ENCODE measurements at regions not wholly inside any gene's neighbourhood (a gene's known extent, or its start where the extent isn't known, plus 50 kb on each side); places are given as distances from the start of the nearest gene placed in this dataset.

- DNase-seq (ENCODE audit: low spot score) = no peak
These were observed 623.4 kb downstream of the CDH26 start for GRCh38 chr20:60581606-60582115.

- DNase-seq (ENCODE audit: low spot score) = no peak
These were observed 625.5 kb downstream of the CDH26 start for GRCh38 chr20:60583741-60584140.

- no peak for DNase-seq (ENCODE audit: low spot score)
These were observed 626.0 kb downstream of the CDH26 start for GRCh38 chr20:60584221-60584620.

- no peak for DNase-seq (ENCODE audit: low spot score)
These were observed 627.4 kb downstream of the CDH26 start for GRCh38 chr20:60585651-60586050.

GRCh38 chr20:60586269-60587050 is 628.2 kb downstream of the CDH26 start:
- DNase-seq (ENCODE audit: low spot score) = no peak

GRCh38 chr20:60587986-60588385 is 629.8 kb downstream of the CDH26 start:
- no peak for DNase-seq (ENCODE audit: low spot score)

GRCh38 chr20:60589623-60590022 is 631.4 kb downstream of the CDH26 start:
- no peak for DNase-seq (ENCODE audit: low spot score)

- no peak for DNase-seq (ENCODE audit: low spot score)
These were observed 633.1 kb downstream of the CDH26 start for GRCh38 chr20:60591172-60591799.

- DNase-seq (ENCODE audit: low spot score) = no peak
These were observed 640.3 kb downstream of the CDH26 start for GRCh38 chr20:60598528-60598927.

GRCh38 chr20:60599381-60599780 is 641.2 kb downstream of the CDH26 start:
- DNase-seq (ENCODE audit: low spot score) = no peak

GRCh38 chr20:60600036-60600435 is 641.8 kb downstream of the CDH26 start:
- DNase-seq (ENCODE audit: low spot score) = no peak

- DNase-seq (ENCODE audit: low spot score) = no peak
These were observed 628.0 kb upstream of the CDH4 start for GRCh38 chr20:60624066-60624465.

GRCh38 chr20:60627751-60628565 is 624.1 kb upstream of the CDH4 start:
- no peak for DNase-seq (ENCODE audit: low spot score)

GRCh38 chr20:60628749-60629148 is 623.3 kb upstream of the CDH4 start:
- DNase-seq (ENCODE audit: low spot score) = no peak

- DNase-seq (ENCODE audit: low spot score) = no peak
These were observed 622.9 kb upstream of the CDH4 start for GRCh38 chr20:60629206-60629605.

GRCh38 chr20:60630609-60631008 is 621.5 kb upstream of the CDH4 start:
- DNase-seq (ENCODE audit: low spot score) = no peak

GRCh38 chr20:60631585-60632287 is 620.3 kb upstream of the CDH4 start:
- DNase-seq (ENCODE audit: low spot score) = no peak

- DNase-seq (ENCODE audit: low spot score) = no peak
These were observed 619.4 kb upstream of the CDH4 start for GRCh38 chr20:60632391-60633262.

GRCh38 chr20:60634491-60635172 is 617.4 kb upstream of the CDH4 start:
- DNase-seq (ENCODE audit: low spot score) = no peak

GRCh38 chr20:60636417-60636816 is 615.6 kb upstream of the CDH4 start:
- no peak for DNase-seq (ENCODE audit: low spot score)
